SU-DHL-6 (cell line): ENCODE measurements at regions not wholly inside any gene's neighbourhood (a gene's known extent, or its start where the extent isn't known, plus 50 kb on each side); places are given as distances from the start of the nearest gene placed in this dataset.

ENCODE experiments used
- H2AFZ ChIP-seq: fragments of 200-600 bp; sonication (generic); 2 replicates; pipeline ENCODE4 v1.6.1; 2014; ENCODE audit warnings: low read depth, mild to moderate bottlenecking, moderate library complexity, mixed read lengths, antibody characterized with exemption, low read length; ENCODE audit not compliant: severe bottlenecking
- H3F3A ChIP-seq: fragments of 200-600 bp; shearing (Covaris generic); 2 replicates; pipeline ENCODE4 v1.6.0; 2016; ENCODE audit warnings: antibody characterized with exemption, mild to moderate bottlenecking; ENCODE audit not compliant: insufficient read depth
- H3K27ac ChIP-seq: fragments of 200-600 bp; sonication (generic); 2 replicates; pipeline ENCODE4 v1.5.1; 2016; ENCODE audit warnings: low read depth, mild to moderate bottlenecking, low read length, moderate library complexity, mixed read lengths
- H3K27me3 ChIP-seq: fragments of 200-600 bp; sonication (generic), shearing (Covaris generic); 2 replicates; pipeline ENCODE4 v1.6.0; 2014; ENCODE audit warnings: mild to moderate bottlenecking, low read length
- H3K36me3 ChIP-seq: fragments of 200-600 bp; sonication (generic); 2 replicates; pipeline ENCODE4 v1.6.1; 2014; ENCODE audit warnings: mild to moderate bottlenecking, low read length, mixed read lengths
- H3K4me2 ChIP-seq: fragments of 300-600, 200-600 bp; shearing (Covaris generic), sonication (generic); 2 replicates; pipeline ENCODE4 v1.6.0; 2014; ENCODE audit warnings: low read length, low read depth, mild to moderate bottlenecking; ENCODE audit not compliant: poor library complexity, severe bottlenecking
- H3K4me3 ChIP-seq: fragments of 200-600 bp; sonication (generic); 2 replicates; pipeline ENCODE4 v1.5.1; 2014; ENCODE audit warnings: antibody characterized with exemption, low read length, mild to moderate bottlenecking, mixed read lengths; ENCODE audit not compliant: insufficient read depth, poor library complexity, severe bottlenecking
- H3K79me2 ChIP-seq: fragments of 200-600 bp; sonication (generic); 2 replicates; pipeline ENCODE4 v1.6.1; 2014; ENCODE audit warnings: mild to moderate bottlenecking, low read length, moderate library complexity; ENCODE audit not compliant: insufficient read depth
- H3K9ac ChIP-seq: fragments of 200-600 bp; sonication (generic); 2 replicates; pipeline ENCODE4 v1.7.0; 2014; ENCODE audit warnings: mild to moderate bottlenecking, low read length
- H3K9me2 ChIP-seq: fragments of 200-600 bp; sonication (generic); replicated peaks from 2 replicates; pipeline ENCODE4 v1.6.1; 2014; ENCODE audit warnings: low read length; ENCODE audit not compliant: insufficient read depth
- H3K9me3 ChIP-seq: fragments of 200-600 bp; sonication (generic); 2 replicates; pipeline ENCODE4 v1.6.1; 2014; ENCODE audit warnings: low read length, mixed read lengths; ENCODE audit not compliant: insufficient read depth
- H4K20me1 ChIP-seq: fragments of 200-600 bp; sonication (generic); 2 replicates; pipeline ENCODE4 v1.6.1; 2014; ENCODE audit warnings: low read depth, mild to moderate bottlenecking, antibody characterized with exemption, low read length, moderate library complexity, mixed read lengths
- EZH2phosphoT487 ChIP-seq: fragments of 200-600 bp; sonication (generic), shearing (Covaris generic); conservative IDR thresholded peaks from 2 replicates; pipeline ENCODE4 v1.6.1; 2018; ENCODE audit warnings: mild to moderate bottlenecking, antibody characterized with exemption, low read length, moderate library complexity, mixed read lengths
- TF ChIP-seq, protein P1 (sequence below): fragments of 200-600 bp; sonication (generic); IDR thresholded peaks from one replicate; pipeline ENCODE4 v1.5.1; 2017; ENCODE audit warnings: antibody characterized with exemption, mild to moderate bottlenecking, low read length, moderate library complexity; ENCODE audit not compliant: insufficient read depth, poor library complexity, severe bottlenecking

DNA sequence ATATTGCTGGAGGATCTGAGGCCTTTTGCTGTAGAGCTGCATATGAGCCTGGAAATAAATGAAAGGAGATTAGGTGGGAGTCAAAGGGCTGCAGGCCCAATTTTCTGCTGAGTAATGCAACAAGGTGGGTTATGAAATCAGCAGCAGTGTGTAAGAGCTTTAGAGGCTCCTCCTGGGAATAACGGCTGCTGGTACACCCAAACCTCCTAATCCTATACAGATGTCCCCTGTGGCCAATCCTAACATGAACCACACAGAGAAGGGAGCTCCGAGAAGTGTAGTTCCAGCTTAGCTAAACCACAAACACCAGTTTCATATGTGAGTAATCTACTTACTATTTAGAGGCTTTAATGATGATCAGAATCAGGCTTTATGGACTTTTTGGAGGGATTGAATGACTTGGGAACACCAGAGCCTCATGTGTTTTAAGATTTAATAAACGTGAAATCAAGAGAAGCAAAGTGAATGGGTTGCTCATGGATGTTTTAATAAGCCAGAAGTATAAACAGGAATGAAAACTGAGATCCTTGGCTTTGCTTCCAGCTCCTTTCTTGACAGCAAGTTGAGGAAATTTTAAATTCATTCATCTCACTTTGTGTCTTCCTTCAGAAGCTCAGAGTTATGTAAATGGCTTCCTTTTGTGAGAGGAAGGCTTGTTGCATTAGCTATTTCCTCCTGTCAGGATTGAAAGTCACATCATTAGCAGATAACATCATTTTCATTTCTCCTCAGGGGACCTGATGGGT lies 437.5 kb downstream of the TMEM232 start:
- Histone ChIP-seq H3K9me2 (no peaks in the 10 kb centered on the region), H3K4me2 (no peak overlapping the region)
- TF ChIP-seq, protein P1, sequence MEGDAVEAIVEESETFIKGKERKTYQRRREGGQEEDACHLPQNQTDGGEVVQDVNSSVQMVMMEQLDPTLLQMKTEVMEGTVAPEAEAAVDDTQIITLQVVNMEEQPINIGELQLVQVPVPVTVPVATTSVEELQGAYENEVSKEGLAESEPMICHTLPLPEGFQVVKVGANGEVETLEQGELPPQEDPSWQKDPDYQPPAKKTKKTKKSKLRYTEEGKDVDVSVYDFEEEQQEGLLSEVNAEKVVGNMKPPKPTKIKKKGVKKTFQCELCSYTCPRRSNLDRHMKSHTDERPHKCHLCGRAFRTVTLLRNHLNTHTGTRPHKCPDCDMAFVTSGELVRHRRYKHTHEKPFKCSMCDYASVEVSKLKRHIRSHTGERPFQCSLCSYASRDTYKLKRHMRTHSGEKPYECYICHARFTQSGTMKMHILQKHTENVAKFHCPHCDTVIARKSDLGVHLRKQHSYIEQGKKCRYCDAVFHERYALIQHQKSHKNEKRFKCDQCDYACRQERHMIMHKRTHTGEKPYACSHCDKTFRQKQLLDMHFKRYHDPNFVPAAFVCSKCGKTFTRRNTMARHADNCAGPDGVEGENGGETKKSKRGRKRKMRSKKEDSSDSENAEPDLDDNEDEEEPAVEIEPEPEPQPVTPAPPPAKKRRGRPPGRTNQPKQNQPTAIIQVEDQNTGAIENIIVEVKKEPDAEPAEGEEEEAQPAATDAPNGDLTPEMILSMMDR, result no peak
- no peak for TF ChIP-seq EZH2phosphoT487

DNA sequence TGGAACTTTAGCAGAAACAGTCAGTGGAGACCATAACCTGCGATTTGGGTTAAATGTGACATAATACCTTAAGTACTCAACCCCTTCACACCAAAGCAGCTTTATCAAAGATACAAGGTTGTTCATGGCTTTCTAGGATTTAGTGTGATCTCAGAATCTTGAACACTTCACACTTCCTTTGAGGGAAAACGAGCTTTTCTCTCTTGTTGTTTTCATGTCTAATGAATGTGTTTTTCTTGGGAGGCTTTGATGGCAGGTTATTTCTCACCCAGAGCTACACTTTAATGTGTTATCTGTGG lies 437.0 kb downstream of the TMEM232 start:
- no peak overlapping the region for H2AFZ ChIP-seq
- H3K9me3 ChIP-seq, result no peaks in the 10 kb centered on the region
- H3K36me3 ChIP-seq, result no peaks in the 10 kb centered on the region
- H4K20me1 ChIP-seq, result no peaks in the 10 kb centered on the region
- no peak overlapping the region for H3K4me3 ChIP-seq
- no peak overlapping the region for H3K4me2 ChIP-seq
- H3K79me2 ChIP-seq, result no peaks in the 10 kb centered on the region
- H3F3A ChIP-seq, result no peaks in the 10 kb centered on the region
- TF ChIP-seq, protein P1, result no peak
- TF ChIP-seq EZH2phosphoT487, result no peak
- no peak overlapping the region for H3K9ac ChIP-seq
- H3K27ac ChIP-seq, result no peak overlapping the region
- H3K27me3 ChIP-seq, result no peaks in the 10 kb centered on the region
- no peaks in the 10 kb centered on the region for H3K9me2 ChIP-seq

More for the DNA sequence above, 437.5 kb downstream of the TMEM232 start:
- Histone ChIP-seq H3K9me3 (no peaks in the 10 kb centered on the region), H3K27ac (no peak overlapping the region), H3K27me3 (no peaks in the 10 kb centered on the region), H2AFZ (no peak overlapping the region), H3K36me3 (no peaks in the 10 kb centered on the region), H3F3A (no peaks in the 10 kb centered on the region), H3K9ac (no peak overlapping the region), H3K79me2 (no peaks in the 10 kb centered on the region), H4K20me1 (no peaks in the 10 kb centered on the region), H3K4me3 (no peak overlapping the region)

- TF ChIP-seq, protein P1, result no peak
- TF ChIP-seq EZH2phosphoT487, result no peak
- Histone ChIP-seq H4K20me1 (no peaks in the 10 kb centered on the region), H3K27me3 (no peaks in the 10 kb centered on the region), H3K79me2 (no peaks in the 10 kb centered on the region), H3K9me2 (no peaks in the 10 kb centered on the region), H3K27ac (no peak overlapping the region), H3K36me3 (no peaks in the 10 kb centered on the region), H3K9ac (no peak overlapping the region), H3K4me3 (no peak overlapping the region), H3K9me3 (no peaks in the 10 kb centered on the region), H2AFZ (no peak overlapping the region), H3F3A (no peaks in the 10 kb centered on the region), H3K4me2 (no peak overlapping the region)
Measured at GRCh38 chr5:110290542-110290941, 435.9 kb downstream of the TMEM232 start.
